Prostate gland (tissue), 2 donors: ENCODE measurements at regions not wholly inside any gene's neighbourhood (a gene's known extent, or its start where the extent isn't known, plus 50 kb on each side); places are given as distances from the start of the nearest gene placed in this dataset.

Experiments used
- DNase-seq: peaks from one replicate; pipeline ENCODE4 v3.0.0-alpha.2; 2019; ENCODE audit warnings: low spot score
- H3K27ac ChIP-seq, 2 donors: fragments of 200-600 bp; sonication (generic); 2 replicates each; pipeline ENCODE4 v1.5.1; 2017 to 2019
- H3K27me3 ChIP-seq: fragments of 200-600 bp; sonication (generic); replicated peaks from 2 replicates; pipeline ENCODE4 v1.5.1; 2019; ENCODE audit not compliant: insufficient read depth
- H3K36me3 ChIP-seq, 2 donors: fragments of 200-600 bp; sonication (generic); 1 replicate in 1 of 2; 2 replicates in 1 of 2; pipeline versions ENCODE4 v1.5.1 to v1.8.1; 2017 to 2019
- H3K4me1 ChIP-seq: fragments of 200-600 bp; sonication (generic); replicated peaks from 2 replicates; pipeline ENCODE4 v1.5.1; 2019
- H3K4me3 ChIP-seq, 2 donors: fragments of 200-600 bp; sonication (generic); 2 replicates each; pipeline ENCODE4 v1.5.1; 2017 to 2019
- H3K9me3 ChIP-seq: fragments of 200-600 bp; sonication (generic); 2 replicates; pipeline ENCODE4 v1.5.1; 2017
- POLR2A ChIP-seq: fragments of 450-650 bp; IDR thresholded peaks from one replicate; pipeline ENCODE4 v1.6.1; 2016; ENCODE audit warnings: antibody characterized with exemption, mild to moderate bottlenecking
- POLR2AphosphoS5 ChIP-seq: sonication (generic); formaldehyde crosslinking; IDR thresholded peaks from one replicate; pipeline ENCODE4 v1.6.1; 2017; ENCODE audit warnings: antibody characterized with exemption
- WGBS: methylation state at CpG from one replicate; pipeline ENCODE4 v1.1.5; 2018; 5-methylcytosine and 5-hydroxymethylcytosine counted together
- intact Hi-C: fragments of 100-400 bp; cut with DNase I; formaldehyde crosslinking; loops from one replicate; pipeline ENCODE4 v1.14.2; 2022
- TF ChIP-seq, protein P1 (sequence below), 4 experiments: fragments of 200-600 bp in 2 of 4; fragments of 450-650 bp in 2 of 4; sonication (generic) in 2 of 4; IDR thresholded peaks; 1 replicate in 3 of 4; 2 replicates in 1 of 4; pipeline ENCODE4 v1.5.1; 2016 to 2019; ENCODE audit warnings: antibody characterized with exemption in 4 of 4, mild to moderate bottlenecking in 2 of 4, moderate library complexity in 2 of 4

DNA sequence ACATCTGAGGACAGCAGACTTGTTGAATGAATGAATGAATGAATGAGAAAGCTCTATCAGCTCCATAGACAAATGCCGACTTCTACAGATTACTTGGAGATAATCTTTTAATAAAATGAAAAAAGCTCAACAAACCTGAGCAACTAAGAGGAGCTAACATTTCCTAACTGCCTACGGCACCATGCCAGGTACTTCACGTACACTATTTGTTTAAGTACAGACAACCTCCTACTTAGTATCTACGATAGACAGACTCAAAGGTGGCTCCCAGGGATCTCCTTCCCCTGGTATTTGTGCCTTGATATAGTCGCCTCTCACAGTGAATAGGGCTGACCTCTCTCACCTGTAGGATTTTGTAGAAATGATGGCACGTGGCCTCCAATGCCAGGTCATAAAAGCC, 412.2 kb upstream of the FAT1 start:
- 58% methylated on average over 6 of the region's 6 CpGs for WGBS
- peak; percentile 55 for DNase-seq
- intact Hi-C loops, result no loop called here

DNA sequence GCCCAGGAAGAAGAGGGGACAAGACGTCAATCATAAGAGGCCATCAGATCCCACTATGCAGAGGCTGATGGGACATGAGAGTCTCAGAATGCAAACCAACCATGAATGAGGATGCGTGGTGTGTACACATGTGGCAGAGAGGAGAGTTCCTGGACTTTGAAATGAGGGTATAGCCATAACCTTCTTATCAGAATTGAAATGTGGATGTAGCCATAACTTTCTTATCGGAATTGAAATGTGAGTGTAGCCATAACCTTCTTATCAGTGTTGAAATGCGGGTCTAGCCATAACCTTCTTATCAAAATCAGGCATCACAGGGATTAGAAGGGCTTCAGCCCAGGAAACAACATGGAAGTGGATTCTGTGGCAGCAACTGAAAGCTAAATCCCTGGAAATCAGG, 415.5 kb upstream of the FAT1 start:
- Histone ChIP-seq H3K4me1 (no peaks in the 10 kb centered on the region), H3K27me3 (no peaks in the 10 kb centered on the region), H3K36me3 (no peaks in the 10 kb centered on the region), H3K27ac (no peak overlapping the region), H3K4me3 (no peak overlapping the region), H3K9me3 (no peaks in the 10 kb centered on the region)
- TF ChIP-seq, protein P1, sequence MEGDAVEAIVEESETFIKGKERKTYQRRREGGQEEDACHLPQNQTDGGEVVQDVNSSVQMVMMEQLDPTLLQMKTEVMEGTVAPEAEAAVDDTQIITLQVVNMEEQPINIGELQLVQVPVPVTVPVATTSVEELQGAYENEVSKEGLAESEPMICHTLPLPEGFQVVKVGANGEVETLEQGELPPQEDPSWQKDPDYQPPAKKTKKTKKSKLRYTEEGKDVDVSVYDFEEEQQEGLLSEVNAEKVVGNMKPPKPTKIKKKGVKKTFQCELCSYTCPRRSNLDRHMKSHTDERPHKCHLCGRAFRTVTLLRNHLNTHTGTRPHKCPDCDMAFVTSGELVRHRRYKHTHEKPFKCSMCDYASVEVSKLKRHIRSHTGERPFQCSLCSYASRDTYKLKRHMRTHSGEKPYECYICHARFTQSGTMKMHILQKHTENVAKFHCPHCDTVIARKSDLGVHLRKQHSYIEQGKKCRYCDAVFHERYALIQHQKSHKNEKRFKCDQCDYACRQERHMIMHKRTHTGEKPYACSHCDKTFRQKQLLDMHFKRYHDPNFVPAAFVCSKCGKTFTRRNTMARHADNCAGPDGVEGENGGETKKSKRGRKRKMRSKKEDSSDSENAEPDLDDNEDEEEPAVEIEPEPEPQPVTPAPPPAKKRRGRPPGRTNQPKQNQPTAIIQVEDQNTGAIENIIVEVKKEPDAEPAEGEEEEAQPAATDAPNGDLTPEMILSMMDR (IDR thresholded peaks at IDR 0.05), result no peak
- TF ChIP-seq POLR2A (no peak), POLR2AphosphoS5 (no peak)
- intact Hi-C loops, result no loop called here
- 95% methylated on average over 4 of the region's 4 CpGs for WGBS
- no peak for DNase-seq

More for the DNA sequence above, 412.2 kb upstream of the FAT1 start:
- Histone ChIP-seq H3K4me3 (no peak overlapping the region), H3K9me3 (no peaks in the 10 kb centered on the region), H3K27me3 (no peaks in the 10 kb centered on the region), H3K36me3 (no peaks in the 10 kb centered on the region), H3K4me1 (no peaks in the 10 kb centered on the region), H3K27ac (no peak overlapping the region)
- no peak for TF ChIP-seq POLR2A
- no peak for TF ChIP-seq POLR2AphosphoS5
- TF ChIP-seq, protein P1 (IDR thresholded peaks at IDR 0.05), result no peak

DNA sequence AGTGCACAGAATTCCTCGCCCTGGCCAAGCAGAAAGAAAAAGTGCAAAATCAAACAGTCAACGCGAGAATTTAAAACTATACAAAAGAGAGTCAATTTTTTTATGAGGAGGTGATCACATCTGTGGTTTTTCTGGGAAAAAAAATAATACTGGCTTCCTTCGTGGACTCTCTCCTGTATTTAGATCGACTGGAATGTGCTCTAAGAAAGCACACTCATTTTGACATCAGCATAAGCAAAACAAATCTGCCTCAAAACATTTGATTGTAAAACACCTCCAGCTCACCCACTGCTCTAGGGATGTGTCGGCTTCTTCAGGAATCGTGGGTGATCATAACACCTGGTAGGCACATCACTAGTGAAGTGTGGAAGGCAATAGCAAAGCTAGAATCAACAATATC, 417.4 kb upstream of the FAT1 start:
- no peaks in the 10 kb centered on the region for H3K9me3 ChIP-seq
- intact Hi-C loops, result no loop called here
- WGBS, result 75% methylated on average over 7 of the region's 7 CpGs
- no peaks in the 10 kb centered on the region for H3K36me3 ChIP-seq
- H3K4me3 ChIP-seq, result no peak overlapping the region
- no peaks in the 10 kb centered on the region for H3K27me3 ChIP-seq
- no peak overlapping the region for H3K27ac ChIP-seq
- no peak for DNase-seq
- TF ChIP-seq, protein P1 (IDR thresholded peaks at IDR 0.05), result no peak
- TF ChIP-seq POLR2AphosphoS5, result no peak
- no peaks in the 10 kb centered on the region for H3K4me1 ChIP-seq

DNA sequence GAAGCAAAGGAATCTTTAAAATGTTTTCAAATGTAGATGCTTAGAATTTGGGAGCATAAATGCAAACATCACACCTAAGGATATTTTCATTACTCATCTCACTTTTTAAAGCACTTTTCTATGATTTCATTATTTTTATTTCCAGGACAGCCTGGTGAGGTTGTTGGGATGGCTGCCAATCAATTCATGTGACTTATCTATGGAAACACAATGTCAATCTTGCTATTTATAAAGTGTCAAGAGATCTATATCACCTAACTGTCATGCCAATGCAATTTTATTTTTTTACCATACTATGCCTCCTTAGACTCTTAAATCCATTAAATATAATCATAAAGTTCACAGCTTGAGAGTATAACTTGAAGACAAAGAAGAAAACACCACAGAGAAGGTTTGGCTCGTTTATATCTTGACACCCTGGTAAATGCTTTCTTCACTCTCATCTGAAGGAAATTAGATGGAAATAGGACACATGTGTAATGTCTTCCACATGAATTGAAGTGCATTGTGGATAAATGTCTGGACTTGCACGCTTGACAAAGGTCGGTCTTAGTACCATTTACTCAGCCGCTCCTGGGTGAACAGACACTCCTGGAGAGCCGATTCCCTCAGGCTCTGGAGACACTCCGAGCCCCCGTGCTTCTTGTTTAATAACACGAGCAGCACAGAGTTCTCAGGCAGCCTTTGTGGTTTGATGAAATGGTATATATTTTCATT, 425.7 kb upstream of the FAT1 start:
- H3K4me1 ChIP-seq, result no peaks in the 10 kb centered on the region
- DNase-seq, result no peak
- intact Hi-C loops, result no loop called here
- H3K4me3 ChIP-seq, result no peak overlapping the region
- no peaks in the 10 kb centered on the region for H3K27me3 ChIP-seq
- 54% methylated on average over 8 of the region's 8 CpGs for WGBS
- H3K36me3 ChIP-seq, result no peaks in the 10 kb centered on the region
- H3K9me3 ChIP-seq, result no peaks in the 10 kb centered on the region
- no peak overlapping the region for H3K27ac ChIP-seq
- TF ChIP-seq, protein P1 (IDR thresholded peaks at IDR 0.05), result no peak
- no peak for TF ChIP-seq POLR2AphosphoS5
- TF ChIP-seq POLR2A, result no peak

DNA sequence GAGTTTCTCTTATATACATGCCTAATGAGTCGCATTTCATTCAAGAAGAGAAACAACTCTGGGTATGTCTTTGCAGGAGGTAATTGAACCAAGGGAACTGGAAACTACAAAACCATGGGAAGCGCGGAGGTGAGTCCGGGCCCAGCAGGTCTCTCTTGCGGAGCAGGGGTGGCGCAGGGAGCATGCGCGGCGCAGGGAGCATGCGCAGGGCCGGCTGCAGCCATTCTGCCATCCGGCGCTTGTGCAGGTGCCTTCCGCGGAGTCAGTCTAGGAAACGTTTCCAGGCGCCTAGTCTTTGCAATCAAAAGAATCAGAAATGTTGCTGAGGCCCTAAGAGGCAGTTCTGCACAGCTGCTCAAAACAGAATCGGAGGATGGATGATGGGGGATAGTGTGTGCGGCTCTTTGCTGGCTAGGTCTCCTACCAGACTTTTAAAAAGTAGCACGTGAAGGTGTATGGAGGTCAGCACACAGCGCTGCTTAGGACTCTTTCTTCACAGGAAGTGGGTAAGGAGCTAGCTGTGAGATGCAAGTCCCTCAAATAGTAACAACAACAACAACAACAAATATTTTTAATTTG, 433.8 kb upstream of the FAT1 start:
- H3K4me3 ChIP-seq, result no peak overlapping the region
- 97% methylated on average over 21 of the region's 21 CpGs for WGBS
- TF ChIP-seq POLR2A (no peak), POLR2AphosphoS5 (no peak)
- TF ChIP-seq, protein P1 (IDR thresholded peaks at IDR 0.05), result no peak
- H3K9me3 ChIP-seq, result no peaks in the 10 kb centered on the region
- intact Hi-C loops, result no loop called here
- H3K27me3 ChIP-seq, result no peaks in the 10 kb centered on the region
- H3K27ac ChIP-seq, result no peak overlapping the region
- no peaks in the 10 kb centered on the region for H3K4me1 ChIP-seq
- H3K36me3 ChIP-seq, result no peaks in the 10 kb centered on the region
- DNase-seq, result no peak
